Naive thymus-derived CD4-positive, alpha-beta T cell (primary cell): ENCODE measurements at regions not wholly inside any gene's neighbourhood (a gene's known extent, or its start where the extent isn't known, plus 50 kb on each side); places are given as distances from the start of the nearest gene placed in this dataset.

Experiments used
- ATAC-seq: fragments of 150-1000 bp; cut with Tn5 transposase; 2 replicates; pipeline ENCODE4 v1.10.0; 2021; ENCODE audit warnings: mild to moderate bottlenecking, moderate library complexity
- CTCF ChIA-PET: fragments of 350-600 bp; sonication (Branson Sonifier 250); formaldehyde crosslinking; loops from one replicate; lab custom pipeline; 2021; ENCODE audit warnings: antibody characterized with exemption; lab: Charles Lee
- POLR2A ChIA-PET: fragments of 350-600 bp; sonication (Branson Sonifier 250); formaldehyde crosslinking; loops from one replicate; lab custom pipeline; 2021; ENCODE audit warnings: antibody characterized with exemption, inconsistent platforms; lab: Charles Lee
- DNase-seq, 9 donors: peaks; one replicate each; pipeline versions ENCODE4 v3.0.0 to v3.0.0-alpha.2; 2020 to 2022; ENCODE audit warnings: mixed read lengths in 1 of 9
- H3K27ac ChIP-seq: one replicate; pipeline ENCODE4 v1.7.0; 2013; ENCODE audit warnings: mild to moderate bottlenecking, low read depth, low read length, moderate library complexity
- H3K27me3 ChIP-seq, 2 donors: one replicate each; pipeline ENCODE4 v1.7.0; 2013; ENCODE audit warnings: low read length in 2 of 2, mild to moderate bottlenecking in 2 of 2, moderate library complexity in 2 of 2; ENCODE audit not compliant: control insufficient read depth in 2 of 2, insufficient read depth in 2 of 2
- H3K36me3 ChIP-seq, 3 experiments: 1 replicate in 2 of 3; 2 replicates in 1 of 3; pipeline ENCODE4 v1.7.0; 2013; ENCODE audit warnings: low read length in 3 of 3, mild to moderate bottlenecking in 3 of 3, moderate library complexity in 1 of 3; ENCODE audit not compliant: insufficient read depth in 3 of 3, control insufficient read depth in 2 of 3
- H3K4me1 ChIP-seq, 2 donors: one replicate each; pipeline ENCODE4 v1.7.0; 2013; ENCODE audit warnings: low read length in 2 of 2, mild to moderate bottlenecking in 2 of 2, moderate library complexity in 1 of 2; ENCODE audit not compliant: control insufficient read depth in 2 of 2, insufficient read depth in 2 of 2
- H3K4me3 ChIP-seq: 2 replicates; pipeline ENCODE4 v1.7.0; 2013; ENCODE audit warnings: mild to moderate bottlenecking, low read length
- H3K9me3 ChIP-seq, 3 experiments: 1 replicate in 2 of 3; 2 replicates in 1 of 3; pipeline ENCODE4 v1.7.0; 2013; ENCODE audit warnings: low read length in 3 of 3; ENCODE audit not compliant: control insufficient read depth in 2 of 3
- H3K27ac Mint-ChIP-seq, 9 donors: one replicate each; pipeline ENCODE4 v1.8.0; 2020 to 2022; ENCODE audit warnings: mixed read lengths in 9 of 9, mild to moderate bottlenecking in 8 of 9, moderate library complexity in 5 of 9, inconsistent platforms in 2 of 9
- H3K27me3 Mint-ChIP-seq, 5 donors: one replicate each; pipeline ENCODE4 v1.8.0; 2021 to 2022; ENCODE audit warnings: mixed read lengths in 5 of 5, mild to moderate bottlenecking in 1 of 5
- H3K36me3 Mint-ChIP-seq, 5 donors: one replicate each; pipeline ENCODE4 v1.8.0; 2020 to 2022; ENCODE audit warnings: mixed read lengths in 5 of 5, mild to moderate bottlenecking in 3 of 5, inconsistent platforms in 1 of 5
- H3K4me1 Mint-ChIP-seq, 7 donors: one replicate each; pipeline ENCODE4 v1.8.0; 2020 to 2022; ENCODE audit warnings: mixed read lengths in 7 of 7, mild to moderate bottlenecking in 3 of 7, inconsistent platforms in 1 of 7
- H3K4me3 Mint-ChIP-seq, 10 donors: one replicate each; pipeline ENCODE4 v1.8.0; 2020 to 2022; ENCODE audit warnings: mild to moderate bottlenecking in 10 of 10, mixed read lengths in 10 of 10, moderate library complexity in 6 of 10, inconsistent platforms in 2 of 10
- H3K9me3 Mint-ChIP-seq, 11 donors: one replicate each; pipeline ENCODE4 v1.8.0; 2020 to 2022; ENCODE audit warnings: mixed read lengths in 11 of 11, mild to moderate bottlenecking in 4 of 11, inconsistent platforms in 1 of 11, moderate library complexity in 1 of 11
- intact Hi-C, 2 donors: fragments of 100-400 bp; cut with micrococcal nuclease; formaldehyde crosslinking; loops; one replicate each; pipeline ENCODE4 v1.15.1; 2023

DNA sequence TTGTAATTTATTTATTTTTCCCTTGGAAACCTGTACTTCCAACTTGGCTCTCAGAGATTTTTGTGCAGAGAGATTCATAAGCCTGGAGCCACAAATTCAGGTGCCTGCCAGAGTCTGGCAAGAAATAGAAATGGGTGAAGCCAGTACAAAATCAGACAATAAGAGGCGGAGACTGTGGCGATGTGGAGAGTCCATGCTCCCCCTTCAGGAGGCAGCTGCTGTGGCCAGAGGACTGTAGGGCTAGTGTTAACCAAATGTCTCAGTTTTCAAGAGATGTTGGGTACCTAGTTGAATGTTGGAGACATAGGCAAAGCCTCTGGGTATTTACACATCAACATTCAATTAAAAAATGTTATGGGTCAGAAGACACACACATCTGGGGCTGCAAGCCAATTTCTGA, 208.6 kb downstream of the PSAT1 start:
- CTCF ChIA-PET: no interaction called here
- DNase-seq (no peak), ATAC-seq (no peak)
- H3K9me3 Mint-ChIP-seq: peaks cover 0 to 7% (median 0%) of the 10 kb centered on the region in 11 donors
- Histone ChIP-seq H3K9me3 (no peaks in the 10 kb centered on the region), H3K27ac (no peak overlapping the region), H3K4me1 (no peaks in the 10 kb centered on the region), H3K4me3 (no peak overlapping the region), H3K27me3 (no peaks in the 10 kb centered on the region), H3K36me3 (no peaks in the 10 kb centered on the region)
- H3K36me3 Mint-ChIP-seq: peaks cover 0 to 4% (median 0%) of the 10 kb centered on the region in 5 donors
- POLR2A ChIA-PET: no interaction called here
- no peak overlapping the region for H3K27ac Mint-ChIP-seq
- H3K4me1 Mint-ChIP-seq: no peaks in the 10 kb centered on the region
- no peak overlapping the region for H3K4me3 Mint-ChIP-seq
- H3K27me3 Mint-ChIP-seq: peaks cover 0 to 11% (median 0%) of the 10 kb centered on the region in 5 donors
- intact Hi-C loops: no loop called here

DNA sequence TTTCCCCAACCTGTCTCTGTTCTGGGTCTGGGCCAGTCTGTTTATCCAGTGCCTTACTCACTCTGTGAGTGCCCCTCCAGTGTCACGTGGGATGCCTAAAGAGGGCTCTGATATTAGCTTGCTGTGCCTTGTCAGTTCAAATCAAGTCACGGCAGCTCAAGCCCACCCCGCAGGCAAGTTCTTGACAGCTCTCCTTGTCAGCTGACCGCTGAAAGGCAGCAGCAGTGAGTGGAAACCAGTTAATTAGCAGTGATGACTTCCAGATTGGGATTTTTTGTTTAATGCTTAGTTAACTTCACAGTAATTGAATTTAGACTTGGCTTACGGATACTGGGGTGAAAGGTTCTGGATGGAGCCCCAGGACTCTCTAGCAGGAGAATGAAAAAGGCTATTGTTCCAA, 210.1 kb downstream of the PSAT1 start:
- Mint-ChIP-seq H3K27me3 (peaks cover 0 to 11% (median 3%) of the 10 kb centered on the region in 5 donors), H3K4me1 (no peaks in the 10 kb centered on the region), H3K9me3 (peaks cover 0 to 7% (median 0%) of the 10 kb centered on the region in 11 donors), H3K27ac (no peak overlapping the region), H3K36me3 (peaks cover 0 to 4% (median 0%) of the 10 kb centered on the region in 5 donors), H3K4me3 (no peak overlapping the region)
- Histone ChIP-seq H3K27ac (no peak overlapping the region), H3K9me3 (no peaks in the 10 kb centered on the region), H3K4me3 (no peak overlapping the region), H3K4me1 (no peaks in the 10 kb centered on the region), H3K27me3 (no peaks in the 10 kb centered on the region), H3K36me3 (no peaks in the 10 kb centered on the region)
- intact Hi-C loops: no loop called here
- ChIA-PET POLR2A (no interaction called here), CTCF (no interaction called here)
- DNase-seq (no peak), ATAC-seq (no peak)

DNA sequence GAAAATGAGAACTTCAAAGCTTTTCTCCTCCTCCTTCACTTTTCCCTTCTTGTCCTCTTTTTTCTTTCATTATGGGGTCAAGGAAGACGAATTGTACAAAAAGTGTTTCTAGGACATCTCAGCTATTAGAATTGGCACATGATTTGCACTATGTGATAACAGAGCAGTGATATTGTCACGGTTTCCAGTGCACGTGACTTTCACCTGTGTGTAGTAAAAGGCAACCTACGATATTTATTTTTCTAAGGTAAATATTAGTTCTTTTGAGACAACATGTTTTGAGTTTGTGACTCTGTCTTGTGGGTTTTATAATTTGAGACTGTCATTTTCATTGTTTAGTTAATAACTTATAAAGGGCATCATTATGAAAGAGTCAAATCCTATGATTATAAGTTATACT, 213.1 kb downstream of the PSAT1 start:
- H3K4me3 ChIP-seq: no peak overlapping the region
- Mint-ChIP-seq H3K4me3 (no peak overlapping the region), H3K4me1 (no peaks in the 10 kb centered on the region), H3K9me3 (peaks cover 0 to 5% (median 0%) of the 10 kb centered on the region in 11 donors), H3K27me3 (peaks cover 0 to 12% (median 7%) of the 10 kb centered on the region in 5 donors), H3K27ac (no peak overlapping the region), H3K36me3 (peaks cover 0 to 4% (median 0%) of the 10 kb centered on the region in 5 donors)
- no peaks in the 10 kb centered on the region for H3K9me3 ChIP-seq
- no peak overlapping the region for H3K27ac ChIP-seq
- no peaks in the 10 kb centered on the region for H3K4me1 ChIP-seq
- no peaks in the 10 kb centered on the region for H3K36me3 ChIP-seq
- ATAC-seq (no peak), DNase-seq (no peak)
- POLR2A ChIA-PET: no interaction called here
- no peaks in the 10 kb centered on the region for H3K27me3 ChIP-seq
- CTCF ChIA-PET: no interaction called here
- intact Hi-C loops: no loop called here

DNA sequence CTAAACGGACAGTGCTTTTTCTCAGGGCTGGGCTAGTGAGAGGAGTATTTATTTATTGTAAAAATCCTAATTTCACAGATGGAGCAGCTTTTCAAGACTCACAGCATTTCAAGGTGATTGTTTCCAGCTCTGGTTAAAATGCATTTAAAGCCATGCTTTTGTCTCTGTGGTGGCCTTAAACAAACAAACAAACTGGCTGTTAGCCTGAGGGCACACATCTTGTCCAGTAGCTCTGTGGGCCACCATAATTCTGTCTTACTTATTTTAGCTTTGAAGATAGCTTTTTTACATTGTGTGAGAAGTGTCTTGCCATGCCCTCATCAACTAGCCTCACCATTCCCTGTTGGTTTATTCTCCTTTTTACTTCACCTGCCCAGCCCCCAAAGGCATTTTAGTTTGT, 218.2 kb downstream of the PSAT1 start:
- CTCF ChIA-PET: no interaction called here
- Histone ChIP-seq H3K36me3 (no peaks in the 10 kb centered on the region), H3K9me3 (peaks cover 0 to 13% (median 0%) of the 10 kb centered on the region in 3 experiments), H3K27ac (no peak overlapping the region), H3K4me3 (no peak overlapping the region), H3K27me3 (no peaks in the 10 kb centered on the region), H3K4me1 (no peaks in the 10 kb centered on the region)
- Mint-ChIP-seq H3K4me3 (no peak overlapping the region), H3K36me3 (peaks cover 0 to 4% (median 0%) of the 10 kb centered on the region in 5 donors), H3K9me3 (peaks cover 0 to 29% (median 15%) of the 10 kb centered on the region in 11 donors), H3K4me1 (no peaks in the 10 kb centered on the region), H3K27me3 (peaks cover 0 to 12% (median 7%) of the 10 kb centered on the region in 5 donors), H3K27ac (no peak overlapping the region)
- intact Hi-C loops: no loop called here
- no peak for ATAC-seq
- DNase-seq: no peak
- POLR2A ChIA-PET: no interaction called here

DNA sequence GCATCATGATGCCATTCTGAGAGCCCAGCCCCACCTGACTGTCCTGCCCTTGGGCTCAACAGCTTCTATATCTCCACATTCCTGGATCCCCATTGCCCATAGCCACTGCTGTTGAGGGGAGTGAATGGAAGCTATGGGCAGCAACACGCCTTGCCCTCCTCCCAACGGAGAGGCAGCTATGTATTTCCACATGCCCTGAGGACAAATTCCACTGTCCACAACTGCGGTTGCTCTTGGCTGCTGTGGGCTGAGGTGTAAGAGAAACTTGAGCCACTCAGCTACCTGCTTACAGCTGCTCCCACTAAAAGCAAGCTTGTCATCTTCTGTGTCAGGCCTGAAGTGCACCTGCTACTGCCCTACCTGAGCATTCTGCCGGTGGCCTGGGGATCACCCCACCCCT, 222.9 kb downstream of the PSAT1 start:
- Histone ChIP-seq H3K9me3 (peaks cover 0 to 25% (median 5%) of the 10 kb centered on the region in 3 experiments), H3K4me3 (no peak overlapping the region), H3K27ac (no peak overlapping the region), H3K36me3 (no peaks in the 10 kb centered on the region), H3K4me1 (no peaks in the 10 kb centered on the region), H3K27me3 (no peaks in the 10 kb centered on the region)
- ATAC-seq (no peak), DNase-seq (no peak)
- Mint-ChIP-seq H3K36me3 (peaks cover 0 to 19% (median 0%) of the 10 kb centered on the region in 5 donors), H3K4me1 (no peaks in the 10 kb centered on the region), H3K27me3 (peaks cover 0 to 5% (median 0%) of the 10 kb centered on the region in 5 donors), H3K27ac (no peak overlapping the region), H3K9me3 (peaks cover 11 to 48% (median 27%) of the 10 kb centered on the region in 11 donors), H3K4me3 (no peak overlapping the region)
- ChIA-PET POLR2A (no interaction called here), CTCF (no interaction called here)
- intact Hi-C loops: loop anchor here in 1 of 2 donors (10.0 kb wide), 1 partner anchor 55 kb away; no protein-coding TSS in a partner anchor

DNA sequence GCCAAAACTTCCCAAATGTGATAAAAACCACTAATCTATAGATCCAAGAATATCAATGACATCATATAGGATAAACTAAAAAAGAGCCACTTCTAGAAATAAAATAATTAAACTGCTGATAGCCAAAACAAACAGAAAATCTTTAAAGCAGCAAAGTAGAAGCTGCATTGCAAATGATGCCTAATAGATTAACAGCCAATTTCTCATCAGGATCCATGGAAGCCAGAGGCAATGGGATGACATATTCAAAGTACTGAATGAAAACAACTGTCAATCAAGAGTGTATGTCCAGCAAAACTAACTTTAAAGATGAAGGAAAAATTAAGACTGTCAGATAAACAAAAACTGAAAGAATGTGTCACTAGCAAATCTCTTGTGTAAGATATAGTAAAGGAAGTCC, 224.8 kb downstream of the PSAT1 start:
- CTCF ChIA-PET: no interaction called here
- Histone ChIP-seq H3K4me1 (no peaks in the 10 kb centered on the region), H3K27ac (no peak overlapping the region), H3K9me3 (peaks cover 0 to 25% (median 5%) of the 10 kb centered on the region in 3 experiments), H3K36me3 (no peaks in the 10 kb centered on the region), H3K27me3 (no peaks in the 10 kb centered on the region), H3K4me3 (no peak overlapping the region)
- H3K36me3 Mint-ChIP-seq: peaks cover 0 to 19% (median 0%) of the 10 kb centered on the region in 5 donors
- ATAC-seq: no peak
- intact Hi-C loops: loop anchor here in 1 of 2 donors (10.0 kb wide), 1 partner anchor 57 kb away; no protein-coding TSS in a partner anchor
- H3K4me3 Mint-ChIP-seq: no peak overlapping the region
- peaks cover 0 to 5% (median 0%) of the 10 kb centered on the region in 5 donors for H3K27me3 Mint-ChIP-seq
- DNase-seq: no peak
- H3K4me1 Mint-ChIP-seq: no peaks in the 10 kb centered on the region
- no peak overlapping the region for H3K27ac Mint-ChIP-seq
- peaks cover 11 to 41% (median 24%) of the 10 kb centered on the region in 11 donors for H3K9me3 Mint-ChIP-seq
- POLR2A ChIA-PET: no interaction called here

DNA sequence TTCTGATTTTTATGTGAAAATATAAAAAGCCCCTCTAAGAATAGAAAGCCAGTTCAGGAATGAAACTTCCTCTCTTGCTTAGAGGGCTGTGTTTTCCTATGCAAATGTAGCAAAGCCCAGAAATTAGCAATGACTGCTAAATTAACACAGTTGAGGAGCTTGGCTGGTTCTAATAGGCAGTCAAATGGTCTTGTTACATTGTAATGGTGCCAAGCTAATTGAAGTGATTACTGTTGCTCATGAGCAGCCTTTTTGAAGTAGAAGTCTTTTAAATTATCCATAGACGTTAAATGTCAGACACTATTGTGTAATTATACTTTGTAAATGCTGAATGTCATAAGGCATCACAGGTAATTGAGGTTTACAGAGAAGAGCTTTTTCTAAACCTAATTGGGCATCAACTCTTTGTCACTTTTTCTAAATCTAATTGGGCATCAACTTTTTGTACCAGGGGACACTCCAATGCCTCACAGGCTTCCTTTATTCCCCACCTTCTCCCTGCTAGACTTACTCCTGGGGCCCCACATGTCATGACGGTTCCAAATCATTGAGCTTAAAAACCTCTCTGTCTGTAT, 229.1 kb downstream of the PSAT1 start:
- DNase-seq: no peak
- no peak overlapping the region for H3K4me3 ChIP-seq
- no peaks in the 10 kb centered on the region for H3K27me3 ChIP-seq
- no peaks in the 10 kb centered on the region for H3K4me1 Mint-ChIP-seq
- peaks cover 0 to 5% (median 3%) of the 10 kb centered on the region in 3 experiments for H3K9me3 ChIP-seq
- H3K27ac ChIP-seq: no peak overlapping the region
- ATAC-seq: no peak
- H3K27ac Mint-ChIP-seq: no peak overlapping the region
- H3K4me3 Mint-ChIP-seq: no peak overlapping the region
- H3K4me1 ChIP-seq: no peaks in the 10 kb centered on the region
- peaks cover 0 to 3% (median 0%) of the 10 kb centered on the region in 5 donors for H3K27me3 Mint-ChIP-seq
- intact Hi-C loops: loop anchor here in 1 of 2 donors (10.0 kb wide), 1 partner anchor 61 kb away; no protein-coding TSS in a partner anchor
- ChIA-PET CTCF (no interaction called here), POLR2A (no interaction called here)
- H3K9me3 Mint-ChIP-seq: peaks cover 4 to 14% (median 9%) of the 10 kb centered on the region in 11 donors
- H3K36me3 ChIP-seq: no peaks in the 10 kb centered on the region
- peaks cover 0 to 5% (median 0%) of the 10 kb centered on the region in 5 donors for H3K36me3 Mint-ChIP-seq
